Gastroesophageal sphincter (tissue), 4 donors: ENCODE measurements at regions not wholly inside any gene's neighbourhood (a gene's known extent, or its start where the extent isn't known, plus 50 kb on each side); places are given as distances from the start of the nearest gene placed in this dataset.

Source experiments
- ATAC-seq: fragments of 150-250 bp; one replicate; pipeline ENCODE4 v1.9.1; 2016; ENCODE audit warnings: mild to moderate bottlenecking, moderate library complexity
- H3K27ac ChIP-seq, 4 donors: fragments of 200-600 bp; sonication (generic) in 3 of 4; 1 replicate in 3 of 4; 2 replicates in 1 of 4; pipeline ENCODE4 v1.5.1; 2016 to 2019
- H3K27me3 ChIP-seq: fragments of 200-600 bp; sonication (generic); one replicate; pipeline ENCODE4 v1.5.1; 2019
- H3K36me3 ChIP-seq, 2 donors: fragments of 200-600 bp; sonication (generic); one replicate each; pipeline ENCODE4 v1.5.1; 2019; ENCODE audit warnings: control low read depth in 1 of 2
- H3K4me1 ChIP-seq, 3 donors: fragments of 200-600 bp; sonication (generic); 1 replicate in 2 of 3; 2 replicates in 1 of 3; pipeline ENCODE4 v1.5.1; 2016 to 2019; ENCODE audit warnings: control low read depth in 2 of 3
- H3K4me3 ChIP-seq, 2 donors: fragments of 200-600 bp; sonication (generic); one replicate each; pipeline ENCODE4 v1.5.1; 2019; ENCODE audit warnings: mild to moderate bottlenecking in 1 of 2, moderate library complexity in 1 of 2
- H3K9me3 ChIP-seq, 3 donors: fragments of 200-600 bp; sonication (generic); one replicate each; pipeline ENCODE4 v1.5.1; 2017 to 2019; ENCODE audit warnings: control low read depth in 2 of 3
- CTCF ChIP-seq, 4 experiments: fragments of 200-600 bp in 2 of 4; fragments of 450-650 bp in 2 of 4; sonication (generic) in 1 of 4; IDR thresholded peaks; one replicate each; pipeline ENCODE4 v1.5.1; 2017 to 2019; ENCODE audit warnings: antibody characterized with exemption in 4 of 4, mild to moderate bottlenecking in 2 of 4, moderate library complexity in 2 of 4
- EP300 ChIP-seq: sonication (generic); formaldehyde crosslinking; IDR thresholded peaks from one replicate; pipeline ENCODE4 v1.6.1; 2017; ENCODE audit warnings: antibody characterized with exemption, mild to moderate bottlenecking
- POLR2A ChIP-seq, 2 donors: fragments of 450-650 bp; IDR thresholded peaks; one replicate each; pipeline ENCODE4 v1.6.1; 2017; ENCODE audit warnings: antibody characterized with exemption in 2 of 2, mild to moderate bottlenecking in 2 of 2, moderate library complexity in 1 of 2
- POLR2AphosphoS5 ChIP-seq: sonication (generic); formaldehyde crosslinking; IDR thresholded peaks from one replicate; pipeline ENCODE4 v1.6.1; 2017; ENCODE audit warnings: antibody characterized with exemption
- WGBS, 2 donors: methylation state at CpG; one replicate each; pipeline ENCODE4 v1.1.5; 2018; ENCODE audit warnings: low coverage in 1 of 2; 5-methylcytosine and 5-hydroxymethylcytosine counted together

- Histone ChIP-seq H3K36me3 (no peaks in the 10 kb centered on the region), H3K27me3 (peaks cover 21% of the 10 kb centered on the region), H3K4me1 (no peaks in the 10 kb centered on the region), H3K27ac (no peak overlapping the region), H3K4me3 (no peak overlapping the region), H3K9me3 (no peaks in the 10 kb centered on the region)
- ATAC-seq: no peak
- WGBS, 2 donors: 80 to 95% methylated on average over 1 to 7 of the region's 21 CpGs
- TF ChIP-seq POLR2A (IDR thresholded peaks at IDR 0.05): no peak
Measured at GRCh38 chr22:47398921-47399790, 636.7 kb downstream of the TBC1D22A start.

DNA sequence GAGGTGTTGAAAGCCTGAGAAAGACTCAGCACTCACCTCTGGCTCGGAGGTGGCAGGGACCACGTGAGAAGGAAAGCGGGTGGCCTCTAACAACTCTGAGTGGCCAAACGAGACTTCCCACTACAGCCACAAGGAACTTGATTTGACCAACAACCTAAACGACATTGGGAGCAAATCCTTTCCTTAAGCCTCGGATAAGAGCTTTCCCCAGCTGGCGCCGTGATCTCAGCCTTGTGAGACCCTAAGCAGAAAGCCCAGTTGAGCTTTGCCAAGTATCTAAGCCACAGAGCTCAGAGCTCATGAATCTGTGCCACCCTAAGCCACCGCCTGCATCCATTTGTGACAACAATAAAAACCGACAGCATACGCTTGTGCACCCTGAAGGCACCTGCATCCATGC is 636.0 kb downstream of the TBC1D22A start:
- 75 to 90% methylated on average over 2 to 6 of the region's 11 CpGs for WGBS, 2 donors
- H3K4me3 ChIP-seq: no peak overlapping the region
- H3K27ac ChIP-seq: no peak overlapping the region
- H3K36me3 ChIP-seq: no peaks in the 10 kb centered on the region
- no peak for TF ChIP-seq POLR2A (IDR thresholded peaks at IDR 0.05)
- TF ChIP-seq EP300: no peak
- TF ChIP-seq CTCF (IDR thresholded peaks at IDR 0.05): no peak
- no peak for TF ChIP-seq POLR2AphosphoS5
- peaks cover 15% of the 10 kb centered on the region for H3K27me3 ChIP-seq
- H3K9me3 ChIP-seq: no peaks in the 10 kb centered on the region
- no peak for ATAC-seq
- no peaks in the 10 kb centered on the region for H3K4me1 ChIP-seq

DNA sequence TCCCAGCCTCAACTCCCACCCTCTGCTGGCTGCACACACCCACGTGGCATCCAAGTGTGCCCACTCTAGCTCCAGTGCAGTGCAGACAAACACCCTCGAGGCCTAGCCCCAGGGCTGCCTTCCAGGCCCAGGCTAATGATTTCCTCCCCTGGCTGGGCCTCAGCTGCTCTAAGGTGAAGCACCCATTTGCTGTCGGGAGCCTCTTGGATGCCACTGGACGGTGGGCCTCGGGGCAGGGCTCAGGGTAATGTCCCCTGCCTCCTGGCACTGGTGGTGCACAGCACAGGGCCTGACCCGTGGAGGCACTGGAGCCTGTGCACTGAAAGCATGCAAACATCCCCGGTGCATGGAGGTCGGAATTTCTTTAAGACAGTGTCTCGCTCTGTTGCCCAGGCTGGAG is 635.2 kb downstream of the TBC1D22A start:
- 80% methylated on average over 2 of the region's 9 CpGs; no CpG with 5 or more reads in 1 of the 2 donors for WGBS, 2 donors
- Histone ChIP-seq H3K27me3 (peaks cover 15% of the 10 kb centered on the region), H3K4me1 (no peaks in the 10 kb centered on the region), H3K9me3 (no peaks in the 10 kb centered on the region), H3K36me3 (no peaks in the 10 kb centered on the region), H3K4me3 (no peak overlapping the region), H3K27ac (no peak overlapping the region)
- TF ChIP-seq POLR2AphosphoS5: no peak
- TF ChIP-seq EP300: no peak
- no peak for TF ChIP-seq POLR2A (IDR thresholded peaks at IDR 0.05)
- no peak for TF ChIP-seq CTCF (IDR thresholded peaks at IDR 0.05)
- no peak for ATAC-seq

- 72 to 91% methylated on average over 7 to 9 of the region's 12 CpGs for WGBS, 2 donors
- H3K4me1 ChIP-seq: no peaks in the 10 kb centered on the region
- peaks cover 18% of the 10 kb centered on the region for H3K27me3 ChIP-seq
- H3K27ac ChIP-seq: no peak overlapping the region
- ATAC-seq: no peak
- H3K4me3 ChIP-seq: no peak overlapping the region
- TF ChIP-seq POLR2AphosphoS5 (no peak), POLR2A (IDR thresholded peaks at IDR 0.05) (no peak), CTCF (IDR thresholded peaks at IDR 0.05) (no peak), EP300 (no peak)
- no peaks in the 10 kb centered on the region for H3K9me3 ChIP-seq
- H3K36me3 ChIP-seq: no peaks in the 10 kb centered on the region
Measured at GRCh38 chr22:47396515-47396914, 634.1 kb downstream of the TBC1D22A start.

DNA sequence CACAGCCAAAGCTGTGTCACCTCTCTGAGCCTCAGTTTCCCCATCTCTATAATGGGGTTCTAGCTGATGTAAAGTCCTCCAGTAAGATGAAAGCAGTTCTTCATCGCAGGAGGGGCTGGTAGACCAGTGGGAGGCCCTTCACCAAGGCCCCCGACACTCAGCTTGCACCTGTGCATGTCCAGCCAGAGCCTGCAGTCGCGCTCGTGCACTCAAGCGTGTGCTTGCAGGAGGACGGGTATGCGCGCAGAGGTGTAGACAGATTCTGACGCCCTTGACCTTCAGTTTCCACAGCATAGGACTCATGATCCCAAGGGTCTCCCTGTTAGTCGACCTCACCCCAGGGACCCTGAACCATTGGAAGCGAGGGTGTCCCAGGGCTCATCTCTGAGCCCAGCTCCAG is 633.7 kb downstream of the TBC1D22A start:
- H3K36me3 ChIP-seq: no peaks in the 10 kb centered on the region
- no peaks in the 10 kb centered on the region for H3K9me3 ChIP-seq
- H3K27ac ChIP-seq: no peak overlapping the region
- TF ChIP-seq POLR2A (IDR thresholded peaks at IDR 0.05): no peak
- no peak for TF ChIP-seq CTCF (IDR thresholded peaks at IDR 0.05)
- no peak for TF ChIP-seq POLR2AphosphoS5
- TF ChIP-seq EP300: no peak
- no peak overlapping the region for H3K4me3 ChIP-seq
- peaks cover 21% of the 10 kb centered on the region for H3K27me3 ChIP-seq
- H3K4me1 ChIP-seq: no peaks in the 10 kb centered on the region
- ATAC-seq: no peak
- WGBS, 2 donors: 89% methylated on average over 3 of the region's 12 CpGs; no CpG with 5 or more reads in 1 of the 2 donors
